Endothelial cell of umbilical vein (primary cell): ENCODE measurements at regions not wholly inside any gene's neighbourhood (a gene's known extent, or its start where the extent isn't known, plus 50 kb on each side); places are given as distances from the start of the nearest gene placed in this dataset.

ENCODE experiments used
- BruUV-seq: library from RNA; stranded (reverse); fragments of 400-500 nt; replicated peaks from 2 replicates; lab custom pipeline; 2021; lab: Mats Ljungman, UMichigan
- CTCF ChIA-PET: fragments of 300-600, 350-600 bp; sonication (Branson Sonifier 250); formaldehyde crosslinking; loops from one replicate; lab custom pipeline; 2021; ENCODE audit warnings: antibody characterized with exemption, inconsistent platforms; lab: Charles Lee
- POLR2A ChIA-PET: fragments of 300-600, 350-600 bp; sonication (Branson Sonifier 250); formaldehyde crosslinking; loops from one replicate; lab custom pipeline; 2021; ENCODE audit warnings: antibody characterized with exemption, inconsistent platforms; lab: Charles Lee
- DNase-seq: peaks from one replicate; pipeline ENCODE4 v3.0.0-alpha.2; 2011; ENCODE audit warnings: low read depth, low spot score
- FAIRE-seq: peaks from 2 replicates; lab custom pipeline; 2011; peaks lifted over from hg19 to GRCh38; lab: Jason Lieb, UNC
- H2AFZ ChIP-seq: 2 replicates; pipeline ENCODE4 v1.6.0; 2012; ENCODE audit warnings: low read depth, low read length, control low read depth, inconsistent platforms
- H3K27ac ChIP-seq: 2 replicates; pipeline ENCODE4 v1.5.1; 2011; ENCODE audit warnings: low read depth, mild to moderate bottlenecking, control low read depth, low read length, moderate library complexity; ENCODE audit not compliant: insufficient read depth
- H3K27me3 ChIP-seq, 2 experiments: 2 replicates each; pipeline versions ENCODE4 v1.6.0 to v1.6.1; 2011; ENCODE audit warnings: low read length in 2 of 2, mixed read lengths in 1 of 2; ENCODE audit not compliant: control insufficient read depth in 2 of 2, insufficient read depth in 2 of 2
- H3K36me3 ChIP-seq, 2 experiments: 2 replicates in 1 of 2; 3 replicates in 1 of 2; pipeline ENCODE4 v1.5.1; 2011; ENCODE audit warnings: low read length in 2 of 2, mild to moderate bottlenecking in 1 of 2, moderate library complexity in 1 of 2; ENCODE audit not compliant: control insufficient read depth in 2 of 2, insufficient read depth in 2 of 2; ENCODE audit errors: extremely low read depth in 1 of 2
- H3K4me1 ChIP-seq: 3 replicates; pipeline ENCODE4 v1.5.1; 2011; ENCODE audit warnings: mild to moderate bottlenecking, low read length; ENCODE audit not compliant: control insufficient read depth, insufficient read depth; ENCODE audit errors: extremely low read depth
- H3K4me2 ChIP-seq: 2 replicates; pipeline ENCODE4 v1.6.1; 2011; ENCODE audit warnings: low read length, control low read depth, mixed read lengths; ENCODE audit not compliant: insufficient read depth
- H3K4me3 ChIP-seq, 3 experiments: fragments of 200-600 bp in 1 of 3; sonication (generic), shearing (Covaris generic) in 1 of 3; replicated peaks in 1 of 3; 2 replicates each; pipeline ENCODE4 v1.5.1; 2011 to 2016; ENCODE audit warnings: control low read depth in 3 of 3, low read length in 3 of 3, mild to moderate bottlenecking in 2 of 3, inconsistent platforms in 1 of 3, low read depth in 1 of 3, moderate library complexity in 1 of 3; ENCODE audit not compliant: insufficient read depth in 1 of 3
- H3K79me2 ChIP-seq: 2 replicates; pipeline ENCODE4 v1.6.0; 2012; ENCODE audit warnings: low read length, inconsistent platforms; ENCODE audit not compliant: control insufficient read depth, insufficient read depth
- H3K9ac ChIP-seq: replicated peaks from 2 replicates; pipeline ENCODE3; 2011; ENCODE audit warnings: low read length, control low read depth; ENCODE audit not compliant: insufficient read depth; ENCODE audit errors: extremely low read depth
- H3K9me1 ChIP-seq: replicated peaks from 3 replicates; pipeline ENCODE4 v1.6.0; 2011; ENCODE audit warnings: mild to moderate bottlenecking, low read length; ENCODE audit not compliant: control insufficient read depth, insufficient read depth; ENCODE audit errors: extremely low read depth
- H3K9me3 ChIP-seq: replicated peaks from 2 replicates; pipeline ENCODE4 v1.5.1; 2012; ENCODE audit warnings: low read length, inconsistent platforms; ENCODE audit not compliant: control insufficient read depth, insufficient read depth
- H4K20me1 ChIP-seq: replicated peaks from 2 replicates; pipeline ENCODE3; 2011; ENCODE audit warnings: mild to moderate bottlenecking, low read length; ENCODE audit not compliant: control insufficient read depth, insufficient read depth; ENCODE audit errors: extremely low read depth
- EZH2 ChIP-seq: IDR thresholded peaks from 2 replicates; pipeline ENCODE4 v1.6.1; 2012; ENCODE audit warnings: borderline replicate concordance, low read depth, mild to moderate bottlenecking, moderate library complexity, low read length, inconsistent platforms; ENCODE audit not compliant: severe bottlenecking
- FOS ChIP-seq: IDR thresholded peaks from 2 replicates; pipeline ENCODE4 v1.6.1; 2011; ENCODE audit warnings: mild to moderate bottlenecking, low read length, moderate library complexity, borderline replicate concordance; ENCODE audit not compliant: insufficient read depth
- GATA2 ChIP-seq: IDR thresholded peaks from 2 replicates; pipeline ENCODE4 v1.7.0; 2011; ENCODE audit warnings: low read depth, mild to moderate bottlenecking, moderate library complexity, mixed read lengths, low read length; ENCODE audit not compliant: insufficient read length, insufficient read depth
- JUN ChIP-seq: IDR thresholded peaks from 2 replicates; pipeline ENCODE4 v1.6.1; 2011; ENCODE audit warnings: borderline replicate concordance, low read depth; ENCODE audit not compliant: insufficient read length, insufficient read depth
- MAX ChIP-seq: IDR thresholded peaks from 2 replicates; pipeline ENCODE4 v1.6.1; 2011; ENCODE audit not compliant: insufficient read depth, insufficient read length
- MYC ChIP-seq: IDR thresholded peaks from one replicate; pipeline ENCODE4 v1.6.1; 2011; ENCODE audit warnings: mild to moderate bottlenecking, low read depth, low read length
- POLR2A ChIP-seq: IDR thresholded peaks from 2 replicates; pipeline ENCODE4 v1.6.1; 2012; ENCODE audit warnings: low read depth, mild to moderate bottlenecking, control low read depth, low read length
- POLR2AphosphoS5 ChIP-seq: IDR thresholded peaks from 2 replicates; pipeline ENCODE4 v1.6.1; 2012; ENCODE audit warnings: low read depth, mild to moderate bottlenecking, control low read depth, low read length, moderate library complexity; ENCODE audit not compliant: insufficient read depth
- dilution Hi-C: fragments of 300-500 bp; cut with MboI; formaldehyde crosslinking; loops from one replicate; pipeline ENCODE4 v1.15.0; 2019; ENCODE audit warnings: low sequenced_read_pairs; ENCODE audit not compliant: extremely low pct_ligation_motif_present
- intact Hi-C: fragments of 100-400 bp; cut with micrococcal nuclease; formaldehyde crosslinking; loops from one replicate; pipeline ENCODE4 v1.10.0; 2022
- TF ChIP-seq, protein P1 (sequence below), 2 donors: IDR thresholded peaks; 1 replicate in 1 of 2; 2 replicates in 1 of 2; pipeline ENCODE4 v1.5.1; 2011; ENCODE audit warnings: low read length in 2 of 2, mild to moderate bottlenecking in 2 of 2, moderate library complexity in 2 of 2, control low read depth in 1 of 2, inconsistent platforms in 1 of 2, low read depth in 1 of 2; ENCODE audit not compliant: insufficient read depth in 1 of 2; ENCODE audit errors: extremely low read depth in 1 of 2

- CTCF ChIA-PET: no interaction called here
- no peak for FAIRE-seq
- Histone ChIP-seq H3K4me2 (no peak overlapping the region), H2AFZ (no peak overlapping the region), H3K36me3 (no peaks in the 10 kb centered on the region), H3K4me1 (no peaks in the 10 kb centered on the region), H3K79me2 (no peaks in the 10 kb centered on the region), H4K20me1 (no peaks in the 10 kb centered on the region), H3K9ac (no peak overlapping the region), H3K9me1 (no peaks in the 10 kb centered on the region), H3K9me3 (no peaks in the 10 kb centered on the region), H3K4me3 (no peak overlapping the region), H3K27me3 (no peaks in the 10 kb centered on the region), H3K27ac (no peak overlapping the region)
- TF ChIP-seq JUN: no peak
- TF ChIP-seq FOS: no peak
- TF ChIP-seq EZH2: no peak
- TF ChIP-seq MYC: no peak
- TF ChIP-seq POLR2AphosphoS5: no peak
- TF ChIP-seq GATA2: no peak
- TF ChIP-seq POLR2A: no peak
- TF ChIP-seq MAX: no peak
- TF ChIP-seq, protein P1, sequence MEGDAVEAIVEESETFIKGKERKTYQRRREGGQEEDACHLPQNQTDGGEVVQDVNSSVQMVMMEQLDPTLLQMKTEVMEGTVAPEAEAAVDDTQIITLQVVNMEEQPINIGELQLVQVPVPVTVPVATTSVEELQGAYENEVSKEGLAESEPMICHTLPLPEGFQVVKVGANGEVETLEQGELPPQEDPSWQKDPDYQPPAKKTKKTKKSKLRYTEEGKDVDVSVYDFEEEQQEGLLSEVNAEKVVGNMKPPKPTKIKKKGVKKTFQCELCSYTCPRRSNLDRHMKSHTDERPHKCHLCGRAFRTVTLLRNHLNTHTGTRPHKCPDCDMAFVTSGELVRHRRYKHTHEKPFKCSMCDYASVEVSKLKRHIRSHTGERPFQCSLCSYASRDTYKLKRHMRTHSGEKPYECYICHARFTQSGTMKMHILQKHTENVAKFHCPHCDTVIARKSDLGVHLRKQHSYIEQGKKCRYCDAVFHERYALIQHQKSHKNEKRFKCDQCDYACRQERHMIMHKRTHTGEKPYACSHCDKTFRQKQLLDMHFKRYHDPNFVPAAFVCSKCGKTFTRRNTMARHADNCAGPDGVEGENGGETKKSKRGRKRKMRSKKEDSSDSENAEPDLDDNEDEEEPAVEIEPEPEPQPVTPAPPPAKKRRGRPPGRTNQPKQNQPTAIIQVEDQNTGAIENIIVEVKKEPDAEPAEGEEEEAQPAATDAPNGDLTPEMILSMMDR (IDR thresholded peaks at IDR 0.05; ENCODE audit: extremely low read depth in 1 of 2, insufficient read depth in 1 of 2, low read depth in 1 of 2, low read length in 2 of 2): no peak
- POLR2A ChIA-PET: no interaction called here
- no peak for DNase-seq
- no TSS peak for BruUV-seq
- dilution Hi-C loops (no loop called here), intact Hi-C loops (no loop called here)
These were observed 312.4 kb downstream of the DIRAS2 start for GRCh38 chr9:90330231-90330630.
